ENCODE measurements at regions not wholly inside any gene's neighbourhood (a gene's known extent, or its start where the extent isn't known, plus 50 kb on each side); places are given as distances from the start of the nearest gene placed in this dataset.

DNA sequence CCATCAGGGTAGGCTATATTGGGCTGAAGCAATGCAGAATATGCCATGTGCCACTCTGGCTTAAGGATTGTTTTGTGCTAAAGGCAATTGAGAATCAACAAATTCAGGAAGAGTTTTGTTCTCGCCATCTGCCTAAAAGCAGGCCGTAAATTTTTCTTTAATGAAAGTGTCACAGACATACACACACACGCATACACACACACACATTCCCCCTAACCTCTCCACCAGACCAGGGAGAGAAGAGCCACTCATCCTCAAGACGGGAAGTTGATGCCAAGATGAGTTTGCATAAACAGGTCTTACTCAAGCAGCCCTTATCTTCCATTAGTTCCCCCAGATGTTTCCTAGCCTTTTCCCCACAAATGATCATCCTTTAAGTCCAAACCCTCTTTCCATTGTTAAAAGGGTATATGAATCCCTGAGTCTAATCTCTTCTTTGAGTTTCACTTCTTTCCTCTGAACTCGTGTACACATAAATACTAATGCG, 59.6 kb upstream of the TRIM24 start:
- TF ChIP-seq, protein P1, sequence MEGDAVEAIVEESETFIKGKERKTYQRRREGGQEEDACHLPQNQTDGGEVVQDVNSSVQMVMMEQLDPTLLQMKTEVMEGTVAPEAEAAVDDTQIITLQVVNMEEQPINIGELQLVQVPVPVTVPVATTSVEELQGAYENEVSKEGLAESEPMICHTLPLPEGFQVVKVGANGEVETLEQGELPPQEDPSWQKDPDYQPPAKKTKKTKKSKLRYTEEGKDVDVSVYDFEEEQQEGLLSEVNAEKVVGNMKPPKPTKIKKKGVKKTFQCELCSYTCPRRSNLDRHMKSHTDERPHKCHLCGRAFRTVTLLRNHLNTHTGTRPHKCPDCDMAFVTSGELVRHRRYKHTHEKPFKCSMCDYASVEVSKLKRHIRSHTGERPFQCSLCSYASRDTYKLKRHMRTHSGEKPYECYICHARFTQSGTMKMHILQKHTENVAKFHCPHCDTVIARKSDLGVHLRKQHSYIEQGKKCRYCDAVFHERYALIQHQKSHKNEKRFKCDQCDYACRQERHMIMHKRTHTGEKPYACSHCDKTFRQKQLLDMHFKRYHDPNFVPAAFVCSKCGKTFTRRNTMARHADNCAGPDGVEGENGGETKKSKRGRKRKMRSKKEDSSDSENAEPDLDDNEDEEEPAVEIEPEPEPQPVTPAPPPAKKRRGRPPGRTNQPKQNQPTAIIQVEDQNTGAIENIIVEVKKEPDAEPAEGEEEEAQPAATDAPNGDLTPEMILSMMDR (IDR thresholded peaks at IDR 0.05), result no peak
- TF ChIP-seq EP300 (IDR thresholded peaks at IDR 0.05) (no peak), POLR2AphosphoS5 (IDR thresholded peaks at IDR 0.05) (no peak)

All from esophagus muscularis mucosa (tissue), 4 donors.